GM21619 (cell line): ENCODE measurements at regions not wholly inside any gene's neighbourhood (a gene's known extent, or its start where the extent isn't known, plus 50 kb on each side); places are given as distances from the start of the nearest gene placed in this dataset.
"Not testable (repeated sequence)": the region's sequence is repeated elsewhere in the genome, so short reads cannot be mapped to it uniquely, and the experiment has no call there.

ENCODE experiments used
- ATAC-seq: cut with Tn5 transposase; IDR thresholded peaks from one replicate; pipeline ENCODE4 v1.9.1; 2021; ENCODE audit not compliant: unreplicated experiment

- no peak for ATAC-seq
Observed at GRCh38 chr7:149606826-149607225, 109.2 kb upstream of the ZNF746 start.

- no peak for ATAC-seq
Observed at GRCh38 chr7:149605696-149606095, 108.1 kb upstream of the ZNF746 start.

DNA sequence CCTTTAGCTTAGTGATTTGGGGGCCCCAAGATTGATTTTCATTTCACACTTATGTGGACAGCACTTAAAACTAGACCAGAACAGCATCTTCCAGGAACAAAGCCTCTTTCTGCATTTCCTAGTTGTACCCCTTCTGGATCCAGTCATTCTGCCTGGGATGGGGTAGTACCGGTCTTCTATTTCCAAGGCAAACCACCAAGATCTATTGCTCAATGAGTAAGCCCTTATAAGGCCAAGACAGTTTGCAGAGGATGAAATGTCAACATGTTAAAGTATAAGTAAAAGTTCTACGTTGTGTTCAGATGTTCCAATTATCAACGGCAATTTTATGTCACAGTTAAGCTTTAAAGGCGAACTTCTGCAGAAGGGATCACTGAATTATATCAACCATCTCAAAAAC is 106.9 kb upstream of the ZNF746 start:
- no peak for ATAC-seq

DNA sequence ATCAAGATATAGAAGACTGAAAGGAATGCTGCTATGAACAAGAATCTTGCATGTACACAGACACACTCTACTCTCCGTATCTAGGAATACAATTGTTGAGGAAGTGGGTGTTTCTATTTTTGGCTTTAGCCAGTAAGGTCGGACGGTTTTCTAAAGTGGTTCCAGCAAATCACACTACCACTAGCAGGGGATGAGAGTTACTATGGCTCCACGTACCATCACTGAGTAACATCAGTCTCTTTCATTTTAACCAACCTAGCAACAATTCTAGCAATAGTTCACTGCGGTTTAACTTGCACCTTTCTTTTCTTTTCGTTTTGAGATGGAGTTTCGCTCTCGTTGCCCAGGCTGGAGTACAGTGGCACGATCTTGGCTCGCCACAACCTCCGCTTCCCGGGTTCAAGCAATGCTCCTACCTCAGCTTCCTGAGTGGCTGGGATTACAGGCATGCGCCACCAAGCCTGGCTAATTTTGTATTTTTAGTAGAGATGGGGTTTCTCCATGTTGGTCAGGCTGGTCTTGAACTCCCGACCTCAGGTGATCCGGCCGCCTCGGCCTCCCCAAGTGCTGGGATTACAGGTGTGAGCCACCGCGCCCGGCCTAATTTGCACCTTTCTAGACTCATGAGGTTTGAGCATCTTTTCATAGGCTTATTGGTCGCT is 103.2 kb upstream of the ZNF746 start:
- peak; percentile 98 for ATAC-seq

DNA sequence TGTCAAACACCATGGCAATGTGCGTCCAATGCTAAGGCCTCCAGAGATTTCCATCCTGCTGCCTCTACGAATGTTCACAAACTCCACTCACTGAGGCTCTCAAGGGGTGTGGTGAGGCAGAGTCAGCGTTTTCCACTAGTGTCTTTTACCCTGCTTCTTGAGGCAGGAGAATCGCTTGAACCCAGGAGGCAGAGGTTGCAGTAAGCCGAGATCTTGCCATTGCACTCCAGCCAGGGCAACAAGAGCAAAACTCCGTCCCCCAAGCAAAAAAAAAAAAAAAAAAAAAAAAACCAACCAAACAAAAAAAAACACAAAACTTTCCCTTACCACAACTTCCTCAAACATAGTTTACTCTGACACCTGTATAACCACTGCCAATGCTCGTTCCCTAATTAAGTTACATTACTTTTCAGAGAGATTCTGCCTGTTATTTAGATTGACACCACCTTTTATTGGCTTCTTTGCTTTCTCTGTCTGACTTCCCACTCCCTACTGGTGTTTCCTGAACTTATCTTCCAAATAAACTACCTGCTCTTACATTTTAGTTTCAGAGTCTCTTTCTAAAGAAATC is 102.1 kb upstream of the ZNF746 start:
- ATAC-seq: no peak

DNA sequence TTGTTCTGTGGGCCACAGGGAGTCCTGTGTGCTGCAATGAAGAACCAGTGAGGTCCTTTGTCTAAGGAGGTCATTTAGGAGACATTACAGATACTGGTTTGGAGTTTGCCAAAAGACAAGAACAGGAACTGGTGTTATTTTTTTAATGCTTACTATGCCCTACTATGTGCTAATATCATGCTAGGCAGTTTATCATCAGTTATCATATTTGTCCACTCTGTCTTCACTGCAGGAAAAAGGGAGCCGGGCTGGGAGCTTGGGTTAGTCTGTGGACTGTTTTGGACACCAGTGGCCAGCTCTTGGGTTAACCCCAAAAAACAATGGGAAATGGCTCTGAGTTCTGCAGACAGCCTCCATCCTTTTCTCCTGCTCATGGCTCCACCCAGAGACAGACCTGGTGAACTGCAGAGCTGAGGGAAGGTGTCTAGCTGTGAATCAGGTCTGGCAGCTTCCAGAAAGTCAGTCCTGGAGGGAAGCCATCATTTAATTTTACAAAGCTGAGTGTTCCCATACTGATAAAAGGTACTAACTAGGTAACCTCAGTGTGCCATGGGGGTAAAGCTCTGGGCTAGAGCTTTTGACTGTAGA is 101.2 kb upstream of the ZNF746 start:
- ATAC-seq: no peak

GRCh38 chr7:149597789-149598188 is 100.2 kb upstream of the ZNF746 start:
- not testable (repeated sequence) for ATAC-seq

DNA sequence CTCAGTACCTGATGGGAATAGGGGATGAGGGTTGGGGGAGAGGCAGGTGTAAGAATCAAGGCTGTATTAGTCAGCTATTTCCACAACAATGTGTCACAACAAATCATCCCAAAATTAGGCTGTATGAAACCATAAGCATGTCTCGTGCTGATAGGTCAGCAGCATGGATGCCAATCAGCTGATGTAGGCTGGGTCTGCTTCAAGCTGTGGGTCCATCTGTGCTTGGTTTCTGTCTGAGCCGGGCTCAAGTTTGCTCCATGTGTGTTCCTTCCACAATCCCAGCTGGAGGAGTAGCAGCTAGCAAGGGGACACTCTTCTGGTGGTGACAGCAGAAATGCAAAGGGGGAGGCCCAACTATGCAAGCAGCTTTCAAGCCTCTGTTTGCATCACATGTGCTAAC is 97.9 kb upstream of the ZNF746 start:
- ATAC-seq: no peak

DNA sequence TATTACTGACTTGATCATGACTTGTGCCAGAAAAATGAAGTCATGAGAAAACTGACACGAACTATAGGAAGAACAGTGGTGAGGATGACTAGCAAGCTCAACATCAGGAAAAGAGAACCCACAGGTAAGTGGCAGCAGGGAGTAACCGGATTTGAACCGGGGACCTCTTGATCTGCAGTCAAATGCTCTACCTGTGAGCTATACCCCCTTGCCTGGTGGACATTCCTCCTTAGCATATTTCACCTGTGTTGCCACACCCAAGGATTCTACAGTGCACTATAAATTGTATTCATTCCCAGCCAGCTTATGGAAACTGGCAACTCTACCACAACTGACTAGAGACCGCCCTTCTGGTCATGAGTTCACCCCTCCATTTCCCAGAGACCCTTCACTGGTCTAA is 97.5 kb upstream of the ZNF746 start:
- no peak for ATAC-seq

DNA sequence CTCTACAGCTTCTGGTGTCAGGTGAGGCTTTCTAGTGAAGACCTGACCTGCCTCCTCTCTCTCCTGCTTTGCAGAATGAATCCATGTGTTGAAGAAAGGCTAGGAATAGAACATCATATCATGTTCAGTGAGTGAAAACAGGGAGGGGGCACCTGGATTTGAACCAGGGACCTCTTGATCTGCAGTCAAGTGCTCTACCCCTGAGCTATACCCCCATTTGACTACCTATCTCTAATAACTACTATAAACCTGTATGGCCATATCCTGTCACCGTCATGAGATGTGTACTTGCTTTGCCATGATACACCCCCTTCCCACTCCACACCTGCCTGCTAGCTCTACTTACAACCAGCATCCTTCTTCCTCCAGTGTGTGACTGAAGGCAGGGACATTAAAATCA is 91.3 kb upstream of the ZNF746 start:
- ATAC-seq: no peak

DNA sequence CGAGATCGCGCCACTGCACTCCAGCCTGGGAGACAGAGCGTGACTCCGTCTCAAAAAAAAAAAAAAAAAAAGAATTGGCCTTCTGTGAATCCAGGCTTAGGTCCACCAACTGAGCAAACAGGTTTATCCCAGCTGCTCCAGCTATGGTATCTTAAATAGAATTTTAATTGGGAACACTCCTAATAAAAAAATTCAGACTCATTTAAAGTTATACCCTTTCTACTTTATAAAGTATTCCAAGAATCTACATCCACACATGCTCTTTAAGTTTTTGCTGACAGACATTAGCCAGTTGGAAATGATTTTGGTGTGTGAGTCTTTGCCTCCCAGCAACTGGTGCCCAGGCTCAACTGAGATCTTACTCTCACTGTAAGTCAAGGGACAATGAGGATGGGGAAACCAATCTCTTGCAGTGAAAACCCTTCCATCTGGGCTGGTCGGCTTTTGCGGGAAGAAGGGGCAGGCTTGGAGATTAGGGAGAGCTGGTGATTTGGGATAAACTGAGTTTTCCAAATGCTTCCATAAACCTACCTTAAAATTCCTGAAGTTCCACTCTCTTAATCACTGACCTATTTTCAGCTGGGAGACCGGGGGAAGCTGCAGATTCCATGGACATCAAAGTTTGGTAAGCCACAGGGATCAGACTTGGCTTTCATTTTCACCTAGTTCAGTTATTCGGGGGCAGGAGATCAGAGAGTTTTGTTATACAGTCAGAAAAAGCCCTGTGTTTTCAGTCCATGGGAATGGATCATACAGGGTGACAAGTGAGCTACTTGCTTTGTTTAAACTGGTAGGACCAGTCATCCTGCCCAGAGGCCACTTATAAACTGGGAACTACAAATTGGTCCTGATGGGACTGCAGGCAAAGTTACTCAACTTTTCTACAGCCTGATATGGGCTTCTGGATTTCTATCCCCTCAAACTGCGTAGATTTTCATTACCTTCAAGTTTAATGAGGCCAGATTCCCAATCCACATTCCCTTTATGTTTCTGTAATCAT is 89.3 kb upstream of the ZNF746 start:
- ATAC-seq: no peak

DNA sequence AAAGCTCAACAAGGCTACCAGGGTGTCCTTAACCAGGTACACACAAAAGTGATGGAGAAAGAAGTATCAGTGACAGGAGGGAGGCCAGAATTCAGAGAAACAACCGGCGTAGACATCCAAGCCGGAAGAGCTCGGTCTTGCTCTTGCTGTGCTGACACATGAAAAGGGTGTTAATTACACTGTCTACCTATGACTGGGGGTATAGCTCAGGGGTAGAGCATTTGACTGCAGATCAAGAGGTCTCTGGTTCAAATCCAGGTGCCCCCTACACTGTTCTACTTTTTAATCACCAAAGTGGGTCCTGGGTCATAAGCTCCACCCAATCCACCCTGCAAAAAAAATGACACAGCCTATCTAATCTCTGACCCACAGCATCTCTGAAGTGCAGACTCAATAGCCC is 86.9 kb upstream of the ZNF746 start:
- no peak for ATAC-seq

GRCh38 chr7:149584009-149584408 is 86.4 kb upstream of the ZNF746 start:
- no peak for ATAC-seq

DNA sequence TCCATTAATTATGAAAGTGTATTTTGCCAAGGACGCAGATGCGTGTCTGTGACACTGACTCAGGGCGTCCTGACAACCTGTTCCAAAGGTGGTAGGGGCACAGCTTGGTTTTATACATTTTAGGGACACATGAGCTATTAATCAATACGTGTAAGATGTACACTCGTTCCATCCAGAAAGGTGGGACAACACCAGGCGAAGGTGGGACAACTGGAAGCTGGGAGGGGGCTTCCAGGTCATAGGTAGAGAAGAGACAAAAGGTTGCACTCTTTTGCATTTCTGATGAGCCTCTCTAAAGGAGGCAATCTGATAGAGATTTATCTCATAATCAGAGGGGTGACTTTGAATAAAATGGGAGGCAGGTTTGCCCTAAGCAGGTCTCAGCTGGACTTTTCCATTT is 82.7 kb upstream of the ZNF746 start:
- no peak for ATAC-seq

DNA sequence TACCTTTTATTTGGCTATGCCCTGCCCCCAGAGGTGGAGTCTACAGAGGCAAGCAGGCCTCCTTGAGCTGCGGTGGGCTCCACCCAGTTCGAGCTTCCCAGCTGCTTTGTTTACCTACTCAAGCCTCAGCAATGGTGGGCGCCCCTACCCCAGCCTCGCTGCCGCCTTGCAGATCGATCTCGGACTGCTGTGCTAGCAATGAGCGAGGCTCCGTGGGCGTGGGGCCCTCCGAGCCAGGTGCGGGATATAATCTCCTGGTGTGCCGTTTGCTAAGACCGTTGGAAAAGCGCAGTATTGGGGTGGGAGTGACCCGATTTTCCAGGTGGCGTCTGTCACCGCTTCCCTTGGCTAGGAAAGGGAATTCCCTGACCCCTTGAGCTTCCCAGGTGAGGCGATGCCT is 81.8 kb upstream of the ZNF746 start:
- not testable (repeated sequence) for ATAC-seq

DNA sequence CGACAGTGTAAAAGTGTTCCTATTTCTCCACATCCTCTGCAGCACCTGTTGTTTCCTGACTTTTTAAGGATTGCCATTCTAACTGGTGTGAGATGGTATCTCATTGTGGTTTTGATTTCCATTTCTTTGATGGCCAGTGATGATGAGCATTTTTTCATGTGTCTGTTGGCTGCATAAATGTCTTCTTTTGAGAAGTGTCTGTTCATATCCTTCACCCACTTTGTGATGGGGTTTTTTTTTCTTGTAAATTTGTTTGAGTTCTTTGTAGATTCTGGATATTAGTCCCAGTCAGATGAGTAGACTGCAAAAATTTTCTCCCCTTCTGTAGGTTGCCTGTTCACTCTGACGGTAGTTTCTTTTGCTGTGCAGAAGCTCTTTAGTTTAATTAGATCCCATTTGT is 76.8 kb upstream of the ZNF746 start:
- ATAC-seq: not testable (repeated sequence)

DNA sequence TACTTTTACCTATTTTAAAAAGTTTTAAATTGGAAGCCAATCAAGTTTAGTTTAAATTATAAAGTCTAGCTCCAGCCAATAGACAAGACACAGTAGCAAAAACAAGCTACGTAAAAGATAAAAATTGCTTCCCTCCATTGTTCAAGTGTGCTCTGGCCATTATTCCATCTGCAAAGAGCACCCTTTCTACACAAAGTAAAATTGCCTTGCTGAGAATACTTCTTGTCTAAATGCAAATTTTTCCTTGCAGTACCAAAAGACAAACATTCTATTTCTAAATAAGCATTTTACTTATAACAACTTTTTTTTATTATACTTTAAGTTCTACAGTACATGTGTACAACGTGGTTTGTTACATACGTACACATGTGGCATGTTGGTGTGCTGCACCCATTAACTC is 75.9 kb upstream of the ZNF746 start:
- no peak for ATAC-seq

GRCh38 chr7:149572920-149573319 is 75.3 kb upstream of the ZNF746 start:
- not testable (repeated sequence) for ATAC-seq

- ATAC-seq: no peak
Observed at GRCh38 chr7:149570784-149571183, 73.2 kb upstream of the ZNF746 start.

DNA sequence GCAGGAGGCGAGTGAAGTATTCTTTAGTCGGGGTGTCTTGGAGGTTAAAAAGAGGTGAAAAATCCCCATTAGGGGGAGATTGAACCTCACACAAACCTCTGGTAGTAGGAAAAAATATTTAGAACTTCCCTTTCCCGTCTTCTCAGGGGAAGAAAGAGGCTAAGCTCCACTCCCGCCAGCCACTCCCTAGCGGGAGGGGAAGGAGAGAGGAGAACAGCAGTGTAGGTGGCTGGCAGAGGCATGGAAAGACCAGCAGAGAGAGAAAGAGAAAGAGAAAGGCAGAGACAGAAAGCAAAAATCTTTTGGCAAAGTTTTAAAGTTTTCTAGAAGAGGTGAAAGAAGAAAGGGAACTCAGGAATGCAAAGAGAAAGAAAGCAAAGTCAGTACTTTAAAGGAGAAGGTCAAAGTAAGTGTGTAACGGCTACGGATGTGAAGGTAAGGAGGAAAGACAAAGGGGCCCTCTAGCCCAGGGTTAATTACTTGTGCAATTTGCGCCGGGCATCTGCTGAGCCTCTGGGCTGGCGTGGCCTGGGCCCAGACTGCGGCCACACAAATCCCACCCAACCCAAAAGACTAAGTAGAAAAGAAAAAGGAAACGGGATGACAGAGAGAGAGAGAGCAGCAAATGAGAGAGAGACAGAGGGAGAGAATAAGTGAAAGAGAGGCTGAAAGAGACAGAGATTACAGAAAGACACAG is 72.3 kb upstream of the ZNF746 start:
- ATAC-seq: no peak
